ENCODE measurements at regions not wholly inside any gene's neighbourhood (a gene's known extent, or its start where the extent isn't known, plus 50 kb on each side); places are given as distances from the start of the nearest gene placed in this dataset.

DNA sequence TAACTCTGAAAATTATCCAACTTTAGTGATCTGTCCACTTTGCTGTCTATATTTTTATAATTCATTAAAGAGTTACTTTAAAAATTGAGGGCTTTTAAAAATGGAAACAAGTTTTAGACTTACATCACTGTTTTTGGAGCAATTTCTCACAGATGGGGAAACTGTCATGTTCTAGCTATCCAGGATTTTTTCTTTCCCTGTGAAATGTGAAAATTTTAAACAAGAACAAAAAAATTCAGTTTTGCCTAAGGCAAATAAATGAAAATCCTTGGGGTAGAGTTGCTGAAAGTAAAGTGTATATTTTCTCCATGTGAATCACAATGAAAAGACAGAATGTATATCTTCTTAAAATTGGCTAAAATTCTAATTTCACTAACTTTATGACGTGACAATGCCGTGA is 553.7 kb downstream of the MCTP2 start:
- TF ChIP-seq, protein P1, sequence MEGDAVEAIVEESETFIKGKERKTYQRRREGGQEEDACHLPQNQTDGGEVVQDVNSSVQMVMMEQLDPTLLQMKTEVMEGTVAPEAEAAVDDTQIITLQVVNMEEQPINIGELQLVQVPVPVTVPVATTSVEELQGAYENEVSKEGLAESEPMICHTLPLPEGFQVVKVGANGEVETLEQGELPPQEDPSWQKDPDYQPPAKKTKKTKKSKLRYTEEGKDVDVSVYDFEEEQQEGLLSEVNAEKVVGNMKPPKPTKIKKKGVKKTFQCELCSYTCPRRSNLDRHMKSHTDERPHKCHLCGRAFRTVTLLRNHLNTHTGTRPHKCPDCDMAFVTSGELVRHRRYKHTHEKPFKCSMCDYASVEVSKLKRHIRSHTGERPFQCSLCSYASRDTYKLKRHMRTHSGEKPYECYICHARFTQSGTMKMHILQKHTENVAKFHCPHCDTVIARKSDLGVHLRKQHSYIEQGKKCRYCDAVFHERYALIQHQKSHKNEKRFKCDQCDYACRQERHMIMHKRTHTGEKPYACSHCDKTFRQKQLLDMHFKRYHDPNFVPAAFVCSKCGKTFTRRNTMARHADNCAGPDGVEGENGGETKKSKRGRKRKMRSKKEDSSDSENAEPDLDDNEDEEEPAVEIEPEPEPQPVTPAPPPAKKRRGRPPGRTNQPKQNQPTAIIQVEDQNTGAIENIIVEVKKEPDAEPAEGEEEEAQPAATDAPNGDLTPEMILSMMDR (IDR thresholded peaks at IDR 0.05), result no peak
- TF ChIP-seq ATF1 (CRISPR knock-in tag; IDR thresholded peaks at IDR 0.05) (no peak), ELF4 (CRISPR knock-in tag; IDR thresholded peaks at IDR 0.05; ENCODE audit: low read depth) (no peak), JUN (CRISPR knock-in tag; IDR thresholded peaks at IDR 0.05) (no peak)
- TF ChIP-seq, protein P2, sequence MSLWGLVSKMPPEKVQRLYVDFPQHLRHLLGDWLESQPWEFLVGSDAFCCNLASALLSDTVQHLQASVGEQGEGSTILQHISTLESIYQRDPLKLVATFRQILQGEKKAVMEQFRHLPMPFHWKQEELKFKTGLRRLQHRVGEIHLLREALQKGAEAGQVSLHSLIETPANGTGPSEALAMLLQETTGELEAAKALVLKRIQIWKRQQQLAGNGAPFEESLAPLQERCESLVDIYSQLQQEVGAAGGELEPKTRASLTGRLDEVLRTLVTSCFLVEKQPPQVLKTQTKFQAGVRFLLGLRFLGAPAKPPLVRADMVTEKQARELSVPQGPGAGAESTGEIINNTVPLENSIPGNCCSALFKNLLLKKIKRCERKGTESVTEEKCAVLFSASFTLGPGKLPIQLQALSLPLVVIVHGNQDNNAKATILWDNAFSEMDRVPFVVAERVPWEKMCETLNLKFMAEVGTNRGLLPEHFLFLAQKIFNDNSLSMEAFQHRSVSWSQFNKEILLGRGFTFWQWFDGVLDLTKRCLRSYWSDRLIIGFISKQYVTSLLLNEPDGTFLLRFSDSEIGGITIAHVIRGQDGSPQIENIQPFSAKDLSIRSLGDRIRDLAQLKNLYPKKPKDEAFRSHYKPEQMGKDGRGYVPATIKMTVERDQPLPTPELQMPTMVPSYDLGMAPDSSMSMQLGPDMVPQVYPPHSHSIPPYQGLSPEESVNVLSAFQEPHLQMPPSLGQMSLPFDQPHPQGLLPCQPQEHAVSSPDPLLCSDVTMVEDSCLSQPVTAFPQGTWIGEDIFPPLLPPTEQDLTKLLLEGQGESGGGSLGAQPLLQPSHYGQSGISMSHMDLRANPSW (CRISPR knock-in tag; conservative IDR thresholded peaks at IDR 0.05; ENCODE audit: low read depth), result no peak
